GM19395 (cell line): ENCODE measurements at regions not wholly inside any gene's neighbourhood (a gene's known extent, or its start where the extent isn't known, plus 50 kb on each side); places are given as distances from the start of the nearest gene placed in this dataset.

Source experiments
- ATAC-seq: cut with Tn5 transposase; IDR thresholded peaks from one replicate; pipeline ENCODE4 v1.9.1; 2021; ENCODE audit warnings: mild to moderate bottlenecking, moderate library complexity; ENCODE audit not compliant: unreplicated experiment

GRCh38 chr18:31246460-31246859, 71.5 kb upstream of the DSG1 start:
- ATAC-seq, result no peak

- ATAC-seq, result no peak
Observed at GRCh38 chr18:31247574-31248199, 70.3 kb upstream of the DSG1 start.

- ATAC-seq, result no peak
Observed at GRCh38 chr18:31248783-31249521, 69.0 kb upstream of the DSG1 start.

GRCh38 chr18:31250902-31251301, 67.1 kb upstream of the DSG1 start:
- no peak for ATAC-seq

GRCh38 chr18:31252522-31252921, 65.4 kb upstream of the DSG1 start:
- ATAC-seq, result no peak

GRCh38 chr18:31255953-31256352, 62.0 kb upstream of the DSG1 start:
- ATAC-seq, result no peak

GRCh38 chr18:31258789-31259188, 59.2 kb upstream of the DSG1 start:
- no peak for ATAC-seq

- ATAC-seq, result no peak
Observed at GRCh38 chr18:31261792-31262582, 56.0 kb upstream of the DSG1 start.

- ATAC-seq, result peak; percentile 79
Observed at GRCh38 chr18:31267823-31268481, 50.0 kb upstream of the DSG1 start.
